GM12874 (cell line): ENCODE measurements at regions not wholly inside any gene's neighbourhood (a gene's known extent, or its start where the extent isn't known, plus 50 kb on each side); places are given as distances from the start of the nearest gene placed in this dataset.

ENCODE experiments used
- CTCF ChIP-seq: IDR thresholded peaks from 2 replicates; pipeline ENCODE4 v1.5.1; 2011; ENCODE audit warnings: low read depth, mild to moderate bottlenecking, control low read depth, low read length, moderate library complexity; ENCODE audit not compliant: insufficient read depth

DNA sequence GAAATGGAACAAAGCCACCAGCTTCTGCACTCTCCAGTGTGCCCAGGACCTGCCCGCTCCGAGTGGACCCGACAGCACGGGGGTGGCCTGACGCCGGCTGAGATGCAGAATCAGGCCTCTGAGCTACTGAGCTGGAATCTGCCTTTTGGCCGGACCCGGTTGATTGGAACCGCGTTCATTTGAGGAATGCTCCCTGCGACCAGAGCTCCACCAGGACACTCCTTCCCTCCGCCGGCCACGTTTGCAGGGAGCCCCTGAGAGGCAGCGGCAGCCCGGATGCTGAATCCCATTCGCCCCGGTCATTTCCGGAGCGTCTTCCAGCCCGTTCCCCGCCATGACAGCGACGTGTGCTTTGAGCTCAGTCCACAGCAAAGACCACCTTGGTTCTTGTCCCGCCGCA, 392.7 kb downstream of the THBS2 start:
- TF ChIP-seq CTCF: no peak

DNA sequence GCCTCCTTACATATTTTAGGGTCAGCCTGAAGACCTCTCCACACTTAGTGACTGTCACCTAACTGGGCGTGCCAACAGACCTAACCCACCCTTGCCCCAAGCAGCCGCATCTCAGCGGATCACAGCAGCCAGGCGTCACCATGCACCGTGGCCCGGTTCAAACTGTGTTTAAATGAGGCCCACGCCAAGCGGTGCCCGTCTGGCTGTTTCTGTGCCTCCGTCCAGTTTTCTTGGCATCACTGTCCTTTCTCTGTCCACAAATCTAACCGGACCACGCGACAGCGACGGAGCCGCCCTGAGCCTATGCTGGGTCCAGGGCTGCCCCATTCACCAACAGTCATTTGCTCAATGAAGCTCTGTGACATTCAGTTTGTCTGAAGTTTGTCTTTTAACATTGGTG, 393.3 kb downstream of the THBS2 start:
- no peak for TF ChIP-seq CTCF

DNA sequence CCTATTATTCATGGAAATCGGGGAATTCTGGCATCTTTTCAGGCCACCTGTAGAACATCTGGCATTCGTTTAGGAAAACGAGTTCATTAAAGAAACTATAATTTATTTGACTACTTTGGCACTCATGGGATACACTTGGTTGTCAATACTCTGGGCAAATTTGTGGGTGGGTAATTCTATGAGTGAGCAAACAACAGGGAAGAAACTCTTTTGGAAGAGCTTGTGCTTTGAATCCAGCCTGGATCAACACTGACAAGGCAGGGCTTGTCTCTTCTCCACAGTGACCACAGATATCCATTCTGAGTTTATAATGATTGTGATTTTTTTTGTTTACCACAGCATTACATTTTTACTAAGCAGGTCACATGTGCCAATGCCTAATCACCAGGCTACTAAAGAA, 394.7 kb downstream of the THBS2 start:
- no peak for TF ChIP-seq CTCF

- no peak for TF ChIP-seq CTCF
Observed at GRCh38 chr6:168856914-168857313, 396.7 kb downstream of the THBS2 start.

DNA sequence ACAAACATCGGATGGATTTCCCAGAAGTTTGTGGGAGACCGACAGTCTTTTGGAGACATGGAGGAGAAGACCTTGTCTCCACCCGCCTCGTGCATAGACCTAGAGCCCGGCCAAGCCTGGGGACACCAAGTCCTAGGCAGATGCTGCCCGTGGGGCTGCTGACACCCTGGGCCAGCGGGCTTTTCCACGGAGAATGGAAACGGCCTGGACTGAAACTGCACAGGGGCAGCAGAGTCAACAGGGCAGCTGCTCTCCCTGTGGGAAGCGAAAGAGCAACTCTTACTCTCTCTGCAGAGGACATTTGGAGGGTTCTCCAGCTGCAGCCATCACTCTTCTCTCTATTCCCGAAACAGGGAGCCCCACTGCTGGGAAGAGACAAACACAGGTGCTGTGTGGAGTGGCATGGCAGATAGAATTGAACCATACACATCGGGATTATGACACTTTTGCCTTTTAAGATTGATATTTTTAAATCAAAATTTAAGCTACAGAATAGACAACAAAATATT, 401.2 kb downstream of the THBS2 start:
- no peak for TF ChIP-seq CTCF

- TF ChIP-seq CTCF: no peak
Observed at GRCh38 chr6:168851460-168852375, 401.9 kb downstream of the THBS2 start.

DNA sequence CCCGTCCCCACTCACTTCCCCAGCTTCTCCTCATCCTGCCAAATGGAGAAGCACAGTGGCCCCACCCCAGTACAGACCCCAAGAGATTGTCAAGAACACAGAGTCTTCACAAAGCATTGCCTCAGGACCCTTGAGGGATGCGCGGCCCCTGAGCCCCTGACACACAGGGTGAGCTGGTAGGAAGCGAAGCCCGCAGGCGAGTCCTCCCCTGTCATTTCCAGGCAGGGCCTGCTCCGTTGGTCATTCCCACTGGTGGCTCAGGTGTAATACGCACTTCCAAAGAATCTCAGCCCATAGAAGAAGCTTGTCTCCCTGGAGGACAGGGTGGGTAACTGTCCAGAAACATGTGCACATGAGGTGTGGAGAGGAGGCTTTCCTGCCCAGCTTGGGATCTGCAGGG, 404.2 kb downstream of the THBS2 start:
- TF ChIP-seq CTCF: no peak
